ENCODE measurements at regions not wholly inside any gene's neighbourhood (a gene's known extent, or its start where the extent isn't known, plus 50 kb on each side); places are given as distances from the start of the nearest gene placed in this dataset.

GRCh38 chr4:178881937-178882336, 1439.7 kb upstream of the AGA start:
- BruUV-seq (replicated peaks), result no TSS peak
- H3K36me3 Mint-ChIP-seq (ENCODE audit: insufficient read depth, unreplicated experiment), result no peaks in the 10 kb centered on the region
- no peak overlapping the region for H3K4me3 Mint-ChIP-seq (ENCODE audit: unreplicated experiment)
- ChIA-PET POLR2A (no interaction called here), CTCF (no interaction called here)
- intact Hi-C loops (cut with micrococcal nuclease), result no loop called here
- H3K27ac Mint-ChIP-seq (ENCODE audit: low read depth, unreplicated experiment), result no peak overlapping the region
- no peaks in the 10 kb centered on the region for H3K4me1 Mint-ChIP-seq (ENCODE audit: insufficient read depth, unreplicated experiment)
- no peaks in the 10 kb centered on the region for H3K27me3 Mint-ChIP-seq (ENCODE audit: insufficient read depth, unreplicated experiment)
- H3K9me3 Mint-ChIP-seq (ENCODE audit: unreplicated experiment), result peaks cover 6% of the 10 kb centered on the region
- TF ChIP-seq, protein P1, sequence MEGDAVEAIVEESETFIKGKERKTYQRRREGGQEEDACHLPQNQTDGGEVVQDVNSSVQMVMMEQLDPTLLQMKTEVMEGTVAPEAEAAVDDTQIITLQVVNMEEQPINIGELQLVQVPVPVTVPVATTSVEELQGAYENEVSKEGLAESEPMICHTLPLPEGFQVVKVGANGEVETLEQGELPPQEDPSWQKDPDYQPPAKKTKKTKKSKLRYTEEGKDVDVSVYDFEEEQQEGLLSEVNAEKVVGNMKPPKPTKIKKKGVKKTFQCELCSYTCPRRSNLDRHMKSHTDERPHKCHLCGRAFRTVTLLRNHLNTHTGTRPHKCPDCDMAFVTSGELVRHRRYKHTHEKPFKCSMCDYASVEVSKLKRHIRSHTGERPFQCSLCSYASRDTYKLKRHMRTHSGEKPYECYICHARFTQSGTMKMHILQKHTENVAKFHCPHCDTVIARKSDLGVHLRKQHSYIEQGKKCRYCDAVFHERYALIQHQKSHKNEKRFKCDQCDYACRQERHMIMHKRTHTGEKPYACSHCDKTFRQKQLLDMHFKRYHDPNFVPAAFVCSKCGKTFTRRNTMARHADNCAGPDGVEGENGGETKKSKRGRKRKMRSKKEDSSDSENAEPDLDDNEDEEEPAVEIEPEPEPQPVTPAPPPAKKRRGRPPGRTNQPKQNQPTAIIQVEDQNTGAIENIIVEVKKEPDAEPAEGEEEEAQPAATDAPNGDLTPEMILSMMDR (IDR thresholded peaks at IDR 0.05; ENCODE audit: unreplicated experiment), result no peak
- no peak for DNase-seq (ENCODE audit: unreplicated experiment)

DNA sequence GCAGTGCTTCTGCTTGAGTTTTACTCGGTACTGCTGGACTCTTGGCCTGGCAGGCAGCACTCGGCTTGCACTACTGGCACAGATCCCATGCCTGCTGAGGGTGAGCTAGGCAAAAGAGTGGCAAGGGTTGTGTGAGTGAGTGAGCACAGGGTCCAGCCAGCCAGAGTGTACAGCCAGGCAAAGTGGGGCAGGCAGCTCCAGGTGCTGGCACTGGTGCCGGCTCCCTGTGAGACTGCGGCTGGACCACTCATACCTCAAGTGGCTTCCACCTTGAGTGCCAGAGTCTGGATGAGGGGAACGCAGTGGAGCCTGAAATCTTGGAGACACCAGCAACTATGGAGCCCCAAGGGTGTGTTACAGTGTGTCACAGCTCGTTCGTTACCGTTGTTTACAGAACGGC, 1451.9 kb upstream of the AGA start:
- H3K9me3 Mint-ChIP-seq (ENCODE audit: unreplicated experiment), result no peaks in the 10 kb centered on the region
- H3K27ac Mint-ChIP-seq (ENCODE audit: low read depth, unreplicated experiment), result no peak overlapping the region
- no TSS peak for BruUV-seq (replicated peaks)
- intact Hi-C loops (cut with micrococcal nuclease), result no loop called here
- CTCF ChIA-PET, result no interaction called here
- no peak for DNase-seq (ENCODE audit: unreplicated experiment)
- no peaks in the 10 kb centered on the region for H3K4me1 Mint-ChIP-seq (ENCODE audit: insufficient read depth, unreplicated experiment)
- TF ChIP-seq, protein P1 (IDR thresholded peaks at IDR 0.05; ENCODE audit: unreplicated experiment), result no peak
- POLR2A ChIA-PET, result no interaction called here
- no peaks in the 10 kb centered on the region for H3K36me3 Mint-ChIP-seq (ENCODE audit: insufficient read depth, unreplicated experiment)
- H3K27me3 Mint-ChIP-seq (ENCODE audit: insufficient read depth, unreplicated experiment), result no peaks in the 10 kb centered on the region
- H3K4me3 Mint-ChIP-seq (ENCODE audit: unreplicated experiment), result no peak overlapping the region

GRCh38 chr4:178899084-178899483, 1456.8 kb upstream of the AGA start:
- CTCF ChIA-PET, result no interaction called here
- BruUV-seq (replicated peaks), result no TSS peak
- POLR2A ChIA-PET, result no interaction called here
- no peaks in the 10 kb centered on the region for H3K27me3 Mint-ChIP-seq (ENCODE audit: insufficient read depth, unreplicated experiment)
- H3K27ac Mint-ChIP-seq (ENCODE audit: low read depth, unreplicated experiment), result no peak overlapping the region
- no peak overlapping the region for H3K4me3 Mint-ChIP-seq (ENCODE audit: unreplicated experiment)
- TF ChIP-seq, protein P1 (IDR thresholded peaks at IDR 0.05; ENCODE audit: unreplicated experiment), result no peak
- intact Hi-C loops (cut with micrococcal nuclease), result no loop called here
- H3K36me3 Mint-ChIP-seq (ENCODE audit: insufficient read depth, unreplicated experiment), result no peaks in the 10 kb centered on the region
- no peaks in the 10 kb centered on the region for H3K9me3 Mint-ChIP-seq (ENCODE audit: unreplicated experiment)
- no peak for DNase-seq (ENCODE audit: unreplicated experiment)
- H3K4me1 Mint-ChIP-seq (ENCODE audit: insufficient read depth, unreplicated experiment), result peaks cover 6% of the 10 kb centered on the region

DNA sequence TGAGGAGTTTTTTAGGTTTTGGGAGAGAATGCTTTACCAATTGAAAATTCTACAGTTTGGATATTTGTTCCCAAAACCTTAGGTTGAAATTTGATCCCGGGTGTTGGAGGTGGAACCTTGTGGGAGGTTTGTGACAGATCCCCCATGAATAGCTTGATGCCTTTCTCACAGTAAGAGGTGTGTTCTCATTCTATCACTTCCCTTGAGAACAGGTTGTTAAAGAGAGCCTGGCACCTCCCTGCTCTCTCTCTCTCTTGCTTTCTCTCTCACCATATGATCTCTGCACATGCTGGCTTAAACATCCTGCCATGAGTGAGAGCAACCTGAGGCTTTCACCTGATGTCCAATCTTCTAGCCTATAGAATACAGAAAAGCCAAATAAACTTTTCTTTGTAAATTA, 1475.5 kb upstream of the AGA start:
- no peak for DNase-seq (ENCODE audit: unreplicated experiment)
- H3K9me3 Mint-ChIP-seq (ENCODE audit: unreplicated experiment), result peaks cover under 1% of the 10 kb centered on the region
- TF ChIP-seq, protein P1 (IDR thresholded peaks at IDR 0.05; ENCODE audit: unreplicated experiment), result no peak
- intact Hi-C loops (cut with micrococcal nuclease), result no loop called here
- POLR2A ChIA-PET, result no interaction called here
- H3K27me3 Mint-ChIP-seq (ENCODE audit: insufficient read depth, unreplicated experiment), result no peaks in the 10 kb centered on the region
- H3K36me3 Mint-ChIP-seq (ENCODE audit: insufficient read depth, unreplicated experiment), result no peaks in the 10 kb centered on the region
- no peak overlapping the region for H3K4me3 Mint-ChIP-seq (ENCODE audit: unreplicated experiment)
- no peak overlapping the region for H3K27ac Mint-ChIP-seq (ENCODE audit: low read depth, unreplicated experiment)
- no peaks in the 10 kb centered on the region for H3K4me1 Mint-ChIP-seq (ENCODE audit: insufficient read depth, unreplicated experiment)
- CTCF ChIA-PET, result no interaction called here
- BruUV-seq (replicated peaks), result no TSS peak
